ENCODE measurements at regions not wholly inside any gene's neighbourhood (a gene's known extent, or its start where the extent isn't known, plus 50 kb on each side); places are given as distances from the start of the nearest gene placed in this dataset.

DNA sequence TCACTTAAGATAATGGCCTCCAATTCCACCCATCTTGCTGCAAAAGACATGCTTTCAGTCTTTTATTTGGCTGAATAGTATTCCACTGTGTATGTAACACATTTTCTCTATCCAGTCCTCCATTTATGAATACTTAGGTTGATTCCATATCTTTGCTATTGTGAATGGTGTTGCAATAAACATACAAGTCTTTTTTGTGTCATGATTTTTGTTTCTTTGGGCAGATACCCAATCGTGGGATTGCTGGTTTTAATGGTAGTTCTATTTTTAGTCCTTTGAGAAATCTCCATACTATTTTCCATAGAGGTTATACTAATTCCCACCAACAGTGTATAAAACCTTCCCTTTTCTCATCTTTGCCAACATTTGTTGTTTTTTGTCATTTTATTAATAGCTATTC, 180.9 kb downstream of the SMIM20 start:
- TF ChIP-seq EZH2 (IDR thresholded peaks at IDR 0.05; ENCODE audit: low read length, unreplicated experiment) (no peak), EZH2phosphoT487 (IDR thresholded peaks at IDR 0.05; ENCODE audit: borderline replicate concordance, low read length) (no peak)
- TF ChIP-seq, protein P1, sequence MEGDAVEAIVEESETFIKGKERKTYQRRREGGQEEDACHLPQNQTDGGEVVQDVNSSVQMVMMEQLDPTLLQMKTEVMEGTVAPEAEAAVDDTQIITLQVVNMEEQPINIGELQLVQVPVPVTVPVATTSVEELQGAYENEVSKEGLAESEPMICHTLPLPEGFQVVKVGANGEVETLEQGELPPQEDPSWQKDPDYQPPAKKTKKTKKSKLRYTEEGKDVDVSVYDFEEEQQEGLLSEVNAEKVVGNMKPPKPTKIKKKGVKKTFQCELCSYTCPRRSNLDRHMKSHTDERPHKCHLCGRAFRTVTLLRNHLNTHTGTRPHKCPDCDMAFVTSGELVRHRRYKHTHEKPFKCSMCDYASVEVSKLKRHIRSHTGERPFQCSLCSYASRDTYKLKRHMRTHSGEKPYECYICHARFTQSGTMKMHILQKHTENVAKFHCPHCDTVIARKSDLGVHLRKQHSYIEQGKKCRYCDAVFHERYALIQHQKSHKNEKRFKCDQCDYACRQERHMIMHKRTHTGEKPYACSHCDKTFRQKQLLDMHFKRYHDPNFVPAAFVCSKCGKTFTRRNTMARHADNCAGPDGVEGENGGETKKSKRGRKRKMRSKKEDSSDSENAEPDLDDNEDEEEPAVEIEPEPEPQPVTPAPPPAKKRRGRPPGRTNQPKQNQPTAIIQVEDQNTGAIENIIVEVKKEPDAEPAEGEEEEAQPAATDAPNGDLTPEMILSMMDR (conservative IDR thresholded peaks at IDR 0.05; ENCODE audit: low read depth, low read length), result no peak

Measured in PC-3 (cell line).